ENCODE measurements at regions not wholly inside any gene's neighbourhood (a gene's known extent, or its start where the extent isn't known, plus 50 kb on each side); places are given as distances from the start of the nearest gene placed in this dataset.
"Not testable (repeated sequence)": the region's sequence is repeated elsewhere in the genome, so short reads cannot be mapped to it uniquely, and the experiment has no call there.

DNA sequence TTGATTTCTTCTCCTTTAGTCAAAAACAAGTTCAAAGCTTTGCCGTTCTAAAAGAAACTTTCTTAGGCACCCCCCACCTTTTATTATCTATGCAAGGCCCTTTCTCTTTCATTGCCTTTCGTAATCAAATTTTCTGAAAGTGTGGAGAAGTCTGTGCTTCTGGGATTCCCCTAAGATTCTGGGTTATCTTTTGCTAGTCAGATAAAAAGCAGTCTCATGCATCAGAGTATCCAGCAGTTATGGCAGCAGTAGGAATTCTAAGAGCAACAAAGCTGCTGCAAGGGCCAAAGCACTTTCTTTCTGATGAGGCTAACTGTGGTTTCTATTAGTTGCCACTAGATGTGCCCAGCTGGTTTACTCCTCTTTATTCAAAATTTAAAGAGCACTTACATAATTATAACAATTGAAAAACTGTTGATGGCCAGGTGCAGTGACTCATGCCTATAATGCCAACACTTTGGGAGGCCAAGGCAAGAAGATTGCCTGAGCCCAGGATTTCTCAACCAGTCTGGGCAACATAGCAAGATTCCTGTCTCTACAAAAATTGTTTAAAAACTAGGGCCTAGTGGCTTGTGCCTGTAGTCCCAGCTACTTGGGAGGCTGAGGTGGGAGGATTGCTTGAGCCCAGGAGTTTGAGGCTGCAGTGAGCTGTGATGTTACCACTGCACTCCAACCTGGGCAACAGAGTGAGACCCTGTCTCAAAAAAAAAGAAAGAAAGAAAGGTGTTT is 296.2 kb downstream of the PAPSS1 start:
- H3K27me3 ChIP-seq (ENCODE audit: control insufficient read depth, insufficient read depth) = no peaks in the 10 kb centered on the region
- no peak overlapping the region for H3K27ac ChIP-seq (ENCODE audit: low read length)
- WGBS = 49% methylated on average over 2 of the region's 2 CpGs
- no peaks in the 10 kb centered on the region for H3K4me1 ChIP-seq (ENCODE audit: control insufficient read depth, insufficient read depth, low read length)
- no peak for ATAC-seq
- H3K9me3 ChIP-seq (ENCODE audit: control insufficient read depth, low read length) = no peaks in the 10 kb centered on the region
- no peak for DNase-seq
- intact Hi-C loops (cut with DNase I) = no loop called here
- H3K4me3 ChIP-seq (ENCODE audit: low read length) = no peak overlapping the region

DNA sequence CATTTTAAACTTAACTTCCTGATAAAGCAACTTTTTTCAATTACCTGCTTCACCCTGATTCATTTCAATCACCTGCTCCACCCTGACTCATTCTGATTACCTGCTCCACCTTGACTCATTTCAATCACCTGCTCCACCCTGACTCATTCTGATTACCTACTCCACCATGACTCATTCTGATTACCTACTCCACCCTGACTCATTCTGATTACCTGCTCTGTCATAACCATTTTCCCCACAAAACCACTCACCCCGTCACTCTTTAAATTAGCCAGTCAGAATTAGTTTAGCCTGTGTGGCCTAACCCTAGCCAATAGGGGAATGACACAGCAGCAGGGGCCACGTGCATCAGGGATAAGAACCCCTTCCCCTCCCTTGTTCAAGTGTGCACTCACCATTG is 300.5 kb downstream of the PAPSS1 start:
- H3K27ac ChIP-seq (ENCODE audit: low read length); H3K4me3 ChIP-seq (ENCODE audit: low read length); H3K27me3 ChIP-seq (ENCODE audit: control insufficient read depth, insufficient read depth); ATAC-seq; H3K9me3 ChIP-seq (ENCODE audit: control insufficient read depth, low read length); intact Hi-C loops (cut with DNase I); DNase-seq; H3K4me1 ChIP-seq (ENCODE audit: control insufficient read depth, insufficient read depth, low read length): not testable (repeated sequence)
- WGBS = 68% methylated on average over 2 of the region's 2 CpGs

DNA sequence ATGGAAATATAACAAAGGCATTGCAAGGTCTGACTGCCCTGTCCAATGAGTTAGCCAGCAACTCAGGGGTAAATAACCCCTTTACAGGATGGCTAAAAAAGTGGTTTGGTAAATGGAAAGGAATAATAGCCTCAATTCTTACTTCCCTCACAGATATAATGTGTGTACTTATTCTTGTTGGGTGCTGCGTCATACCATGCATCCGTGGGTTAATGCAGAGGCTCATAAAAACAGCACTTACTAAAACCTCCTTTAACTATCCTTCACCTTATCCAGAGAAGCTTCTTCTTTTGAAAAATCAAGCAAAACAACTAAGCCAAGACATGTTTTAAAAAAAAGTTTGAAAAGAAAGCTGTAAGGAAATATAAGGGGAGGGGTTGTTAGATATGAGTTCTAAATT is 301.0 kb downstream of the PAPSS1 start:
- no peak for ATAC-seq
- no peak for DNase-seq
- Histone ChIP-seq H3K27me3 (ENCODE audit: control insufficient read depth, insufficient read depth) (no peaks in the 10 kb centered on the region), H3K4me3 (ENCODE audit: low read length) (no peak overlapping the region), H3K4me1 (ENCODE audit: control insufficient read depth, insufficient read depth, low read length) (no peaks in the 10 kb centered on the region), H3K27ac (ENCODE audit: low read length) (no peak overlapping the region), H3K9me3 (ENCODE audit: control insufficient read depth, low read length) (no peaks in the 10 kb centered on the region)
- WGBS = 64% methylated on average over 2 of the region's 2 CpGs
- intact Hi-C loops (cut with DNase I) = no loop called here

DNA sequence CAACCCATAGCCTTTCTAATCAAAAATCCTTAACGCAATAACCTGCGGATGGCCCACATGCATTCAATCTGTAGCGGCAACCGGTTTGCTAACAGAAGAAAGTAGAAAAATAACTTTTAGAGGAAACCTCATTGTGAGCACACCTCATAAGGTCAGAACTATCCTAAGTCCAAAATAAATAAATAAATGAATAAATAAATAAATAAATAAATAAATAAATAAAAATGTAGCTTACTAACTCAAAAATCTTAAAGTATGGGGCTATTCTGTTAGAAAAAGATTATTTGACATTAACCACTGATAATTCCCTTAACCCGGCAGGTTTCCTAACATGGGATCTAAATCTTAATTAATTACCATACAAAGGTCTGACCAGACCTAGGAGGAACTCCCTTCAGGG is 304.5 kb downstream of the PAPSS1 start:
- ATAC-seq; H3K9me3 ChIP-seq (ENCODE audit: control insufficient read depth, low read length): not testable (repeated sequence)
- WGBS = 96% methylated on average over 5 of the region's 5 CpGs

DNA sequence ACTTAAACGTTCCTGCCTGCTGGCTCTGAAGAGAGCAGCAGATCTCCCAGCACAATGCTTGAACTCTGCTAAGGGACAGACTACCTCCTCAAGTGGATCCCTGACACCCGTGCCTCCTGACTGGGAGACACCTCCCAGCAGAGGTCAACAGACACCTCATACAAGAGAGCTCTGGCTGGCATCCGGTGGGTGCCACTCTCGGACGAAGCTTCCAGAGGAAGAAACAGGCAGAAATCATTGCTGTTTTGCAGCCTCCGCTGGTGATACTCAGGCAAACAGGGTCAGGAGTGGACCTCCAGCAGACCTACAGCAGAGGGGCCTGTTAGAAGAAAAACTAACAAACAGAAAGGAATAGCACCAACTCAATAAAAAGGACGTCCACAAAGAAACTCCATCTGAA is 310.2 kb downstream of the PAPSS1 start:
- DNase-seq; H3K27me3 ChIP-seq (ENCODE audit: control insufficient read depth, insufficient read depth); H3K4me1 ChIP-seq (ENCODE audit: control insufficient read depth, insufficient read depth, low read length); ATAC-seq; intact Hi-C loops (cut with DNase I); H3K27ac ChIP-seq (ENCODE audit: low read length); H3K9me3 ChIP-seq (ENCODE audit: control insufficient read depth, low read length); H3K4me3 ChIP-seq (ENCODE audit: low read length): not testable (repeated sequence)
- 86% methylated on average over 7 of the region's 7 CpGs for WGBS

More for the DNA sequence above, 304.5 kb downstream of the PAPSS1 start:
- intact Hi-C loops (cut with DNase I); DNase-seq; H3K27me3 ChIP-seq (ENCODE audit: control insufficient read depth, insufficient read depth); H3K27ac ChIP-seq (ENCODE audit: low read length); H3K4me1 ChIP-seq (ENCODE audit: control insufficient read depth, insufficient read depth, low read length); H3K4me3 ChIP-seq (ENCODE audit: low read length): not testable (repeated sequence)

DNA sequence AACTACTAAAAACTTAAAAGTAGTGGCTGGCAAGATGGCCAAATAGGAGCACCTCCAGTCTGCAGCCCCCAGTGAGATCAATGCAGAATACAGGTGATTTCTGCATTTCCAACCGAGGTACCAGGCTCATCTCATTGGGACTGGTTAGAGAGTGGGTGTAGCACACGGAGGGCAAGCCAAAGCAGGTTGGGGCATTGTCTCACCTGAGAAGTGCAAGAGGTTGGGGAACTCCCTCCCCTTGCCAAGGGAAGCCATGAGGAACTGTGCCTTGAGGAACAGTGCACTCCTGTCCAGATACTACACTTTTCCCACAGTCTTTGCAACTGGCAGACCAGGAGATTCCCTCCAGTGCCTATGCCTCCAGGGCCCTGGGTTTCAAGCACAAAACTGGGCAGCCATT is 311.1 kb downstream of the PAPSS1 start:
- intact Hi-C loops (cut with DNase I) = no loop called here
- no peaks in the 10 kb centered on the region for H3K4me1 ChIP-seq (ENCODE audit: control insufficient read depth, insufficient read depth, low read length)
- H3K27me3 ChIP-seq (ENCODE audit: control insufficient read depth, insufficient read depth) = no peaks in the 10 kb centered on the region
- H3K27ac ChIP-seq (ENCODE audit: low read length) = no peak overlapping the region
- WGBS = 59% methylated on average over 2 of the region's 2 CpGs
- H3K9me3 ChIP-seq (ENCODE audit: control insufficient read depth, low read length) = no peaks in the 10 kb centered on the region
- ATAC-seq (no peak), DNase-seq (no peak)
- H3K4me3 ChIP-seq (ENCODE audit: low read length) = no peak overlapping the region

DNA sequence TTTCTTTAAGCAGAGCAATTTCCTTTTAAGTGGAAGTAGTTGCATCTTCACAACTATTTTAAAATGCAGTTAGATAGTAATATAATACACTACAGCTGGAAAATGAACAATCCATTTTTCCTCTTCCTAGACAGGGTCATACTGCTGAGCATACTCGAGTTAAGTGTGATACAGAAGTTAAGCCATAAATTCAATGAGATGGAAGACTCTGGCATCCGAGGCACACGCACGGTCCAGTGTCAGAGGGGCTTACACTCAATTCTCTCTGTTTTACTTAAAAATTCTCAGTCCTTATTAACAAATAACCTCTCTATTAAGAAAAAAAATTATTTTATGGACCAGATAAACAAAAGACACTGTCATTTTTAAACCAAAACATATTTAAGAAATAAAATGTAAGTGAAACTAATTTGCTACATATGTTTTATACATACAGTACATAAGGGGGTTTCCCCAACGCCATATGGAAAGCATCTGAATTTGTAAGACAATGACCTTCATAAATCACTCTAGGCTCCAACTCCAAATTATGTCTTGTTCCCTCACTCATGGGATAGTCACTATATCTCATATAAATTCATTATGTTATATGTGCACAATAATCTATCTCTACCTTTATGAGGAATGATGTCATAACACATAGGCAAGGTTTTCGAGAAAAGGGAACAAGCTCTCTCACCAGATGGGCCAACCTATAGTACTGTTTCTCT is 315.3 kb downstream of the PAPSS1 start:
- 75% methylated on average over 6 of the region's 6 CpGs for WGBS
- Histone ChIP-seq H3K4me3 (ENCODE audit: low read length) (no peak overlapping the region), H3K9me3 (ENCODE audit: control insufficient read depth, low read length) (no peaks in the 10 kb centered on the region), H3K27ac (ENCODE audit: low read length) (no peak overlapping the region), H3K27me3 (ENCODE audit: control insufficient read depth, insufficient read depth) (no peaks in the 10 kb centered on the region), H3K4me1 (ENCODE audit: control insufficient read depth, insufficient read depth, low read length) (no peaks in the 10 kb centered on the region)
- no peak for DNase-seq
- no peak for ATAC-seq
- intact Hi-C loops (cut with DNase I) = no loop called here

DNA sequence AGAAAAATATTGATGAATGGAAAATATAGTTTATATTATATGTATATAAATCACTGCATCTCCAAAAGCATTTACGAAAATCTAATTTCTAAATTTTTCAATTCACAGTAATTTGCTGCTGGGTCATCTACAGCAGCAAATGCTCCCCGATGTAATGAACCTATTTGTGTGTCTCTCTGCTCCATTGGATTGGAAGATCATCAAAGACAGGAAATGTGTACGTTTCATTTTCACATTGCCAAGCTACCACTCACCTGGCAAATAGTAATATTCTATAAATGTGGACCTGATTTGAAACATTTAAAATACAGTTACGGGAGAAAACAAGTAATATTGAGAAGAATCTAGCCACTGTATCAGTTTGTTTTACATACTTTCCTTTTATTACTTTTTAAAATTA is 317.7 kb downstream of the PAPSS1 start:
- intact Hi-C loops (cut with DNase I) = no loop called here
- no peaks in the 10 kb centered on the region for H3K27me3 ChIP-seq (ENCODE audit: control insufficient read depth, insufficient read depth)
- DNase-seq (no peak), ATAC-seq (no peak)
- 66% methylated on average over 4 of the region's 4 CpGs for WGBS
- H3K4me1 ChIP-seq (ENCODE audit: control insufficient read depth, insufficient read depth, low read length) = no peaks in the 10 kb centered on the region
- H3K4me3 ChIP-seq (ENCODE audit: low read length) = no peak overlapping the region
- no peaks in the 10 kb centered on the region for H3K9me3 ChIP-seq (ENCODE audit: control insufficient read depth, low read length)
- H3K27ac ChIP-seq (ENCODE audit: low read length) = no peak overlapping the region

DNA sequence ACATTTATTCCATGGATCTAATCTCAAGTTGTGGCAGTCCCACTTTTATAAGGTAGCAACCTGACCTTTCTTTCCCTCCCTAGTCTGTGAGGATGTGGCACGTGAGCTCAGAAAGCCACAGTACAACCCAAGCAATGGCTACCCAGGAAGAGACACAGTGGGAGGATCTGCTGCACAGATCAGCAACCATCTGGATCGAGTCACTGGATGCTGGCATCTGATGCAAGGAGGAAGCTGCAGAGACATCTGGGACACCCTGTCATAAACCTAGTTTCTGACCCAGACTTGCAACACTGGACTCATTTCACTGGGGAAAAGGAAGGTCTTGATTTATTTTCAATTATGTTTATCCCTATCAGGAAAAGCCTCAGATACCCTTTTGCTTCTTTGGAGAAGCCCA is 327.1 kb downstream of the PAPSS1 start:
- Histone ChIP-seq H3K27me3 (ENCODE audit: control insufficient read depth, insufficient read depth) (no peaks in the 10 kb centered on the region), H3K9me3 (ENCODE audit: control insufficient read depth, low read length) (no peaks in the 10 kb centered on the region), H3K4me3 (ENCODE audit: low read length) (no peak overlapping the region), H3K4me1 (ENCODE audit: control insufficient read depth, insufficient read depth, low read length) (peaks cover 1% of the 10 kb centered on the region), H3K27ac (ENCODE audit: low read length) (no peak overlapping the region)
- 38% methylated on average over 2 of the region's 2 CpGs for WGBS
- intact Hi-C loops (cut with DNase I) = no loop called here
- no peak for DNase-seq
- no peak for ATAC-seq

DNA sequence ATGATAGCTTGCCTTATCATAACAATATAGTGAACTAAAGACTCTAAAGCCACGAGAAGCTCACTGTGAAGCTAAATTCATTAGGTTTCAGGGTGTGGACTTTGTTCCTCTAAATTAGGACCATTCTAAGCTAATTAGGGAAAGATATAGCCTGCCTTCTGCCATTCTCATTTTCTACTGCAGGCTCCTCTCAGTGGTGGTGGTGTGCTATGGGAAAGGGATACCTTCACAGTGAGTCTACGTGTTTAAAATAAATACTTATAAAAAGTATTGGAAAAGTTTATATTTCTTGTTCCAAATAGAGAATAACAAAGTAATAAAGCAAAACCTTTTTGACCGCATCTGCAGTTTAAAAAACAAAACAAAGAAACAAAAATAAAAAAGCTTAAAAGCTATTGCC is 327.7 kb downstream of the PAPSS1 start:
- Histone ChIP-seq H3K27me3 (ENCODE audit: control insufficient read depth, insufficient read depth) (no peaks in the 10 kb centered on the region), H3K9me3 (ENCODE audit: control insufficient read depth, low read length) (no peaks in the 10 kb centered on the region), H3K27ac (ENCODE audit: low read length) (no peak overlapping the region), H3K4me1 (ENCODE audit: control insufficient read depth, insufficient read depth, low read length) (peaks cover 1% of the 10 kb centered on the region), H3K4me3 (ENCODE audit: low read length) (no peak overlapping the region)
- WGBS = 75% methylated on average over 3 of the region's 3 CpGs
- DNase-seq (no peak), ATAC-seq (no peak)
- intact Hi-C loops (cut with DNase I) = no loop called here

DNA sequence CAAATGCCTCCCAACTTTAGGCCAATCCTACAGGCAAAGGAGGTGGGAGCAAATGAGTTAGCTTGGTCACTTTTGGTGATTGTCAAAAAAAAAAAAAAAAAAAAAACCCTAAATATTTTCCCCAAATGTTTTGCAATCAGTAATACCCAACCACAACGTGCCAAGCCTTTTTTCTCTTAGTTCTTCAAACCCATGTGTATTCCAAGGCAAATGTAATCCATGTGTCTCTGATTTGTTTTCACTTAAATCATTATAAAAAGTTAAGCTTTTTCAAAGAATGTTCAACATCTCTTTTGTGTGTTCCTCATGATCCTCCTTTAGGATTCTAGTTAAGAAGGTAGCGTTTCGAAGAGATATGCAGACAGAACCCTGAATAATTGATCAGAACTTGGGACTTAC is 328.4 kb downstream of the PAPSS1 start:
- DNase-seq (no peak), ATAC-seq (no peak)
- Histone ChIP-seq H3K4me3 (ENCODE audit: low read length) (no peak overlapping the region), H3K27ac (ENCODE audit: low read length) (no peak overlapping the region), H3K9me3 (ENCODE audit: control insufficient read depth, low read length) (no peaks in the 10 kb centered on the region), H3K4me1 (ENCODE audit: control insufficient read depth, insufficient read depth, low read length) (peaks cover 1% of the 10 kb centered on the region), H3K27me3 (ENCODE audit: control insufficient read depth, insufficient read depth) (no peaks in the 10 kb centered on the region)
- intact Hi-C loops (cut with DNase I) = no loop called here
- 77% methylated on average over 3 of the region's 3 CpGs for WGBS
